C4-2B (cell line): ENCODE measurements at regions not wholly inside any gene's neighbourhood (a gene's known extent, or its start where the extent isn't known, plus 50 kb on each side); places are given as distances from the start of the nearest gene placed in this dataset.
"Not testable (repeated sequence)": the region's sequence is repeated elsewhere in the genome, so short reads cannot be mapped to it uniquely, and the experiment has no call there.

Experiments
- ZFX ChIP-seq: fragments of 450-650 bp; IDR thresholded peaks from 2 replicates; pipeline ENCODE4 v1.6.1; 2017
- TF ChIP-seq, protein P1 (sequence below): fragments of 450-650 bp; conservative IDR thresholded peaks from 2 replicates; pipeline ENCODE4 v1.5.1; 2017; ENCODE audit warnings: mild to moderate bottlenecking

GRCh38 chr15:26244782-26245181 is 381.7 kb upstream of the ATP10A start:
- TF ChIP-seq, protein P1, sequence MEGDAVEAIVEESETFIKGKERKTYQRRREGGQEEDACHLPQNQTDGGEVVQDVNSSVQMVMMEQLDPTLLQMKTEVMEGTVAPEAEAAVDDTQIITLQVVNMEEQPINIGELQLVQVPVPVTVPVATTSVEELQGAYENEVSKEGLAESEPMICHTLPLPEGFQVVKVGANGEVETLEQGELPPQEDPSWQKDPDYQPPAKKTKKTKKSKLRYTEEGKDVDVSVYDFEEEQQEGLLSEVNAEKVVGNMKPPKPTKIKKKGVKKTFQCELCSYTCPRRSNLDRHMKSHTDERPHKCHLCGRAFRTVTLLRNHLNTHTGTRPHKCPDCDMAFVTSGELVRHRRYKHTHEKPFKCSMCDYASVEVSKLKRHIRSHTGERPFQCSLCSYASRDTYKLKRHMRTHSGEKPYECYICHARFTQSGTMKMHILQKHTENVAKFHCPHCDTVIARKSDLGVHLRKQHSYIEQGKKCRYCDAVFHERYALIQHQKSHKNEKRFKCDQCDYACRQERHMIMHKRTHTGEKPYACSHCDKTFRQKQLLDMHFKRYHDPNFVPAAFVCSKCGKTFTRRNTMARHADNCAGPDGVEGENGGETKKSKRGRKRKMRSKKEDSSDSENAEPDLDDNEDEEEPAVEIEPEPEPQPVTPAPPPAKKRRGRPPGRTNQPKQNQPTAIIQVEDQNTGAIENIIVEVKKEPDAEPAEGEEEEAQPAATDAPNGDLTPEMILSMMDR, result not testable (repeated sequence)
- not testable (repeated sequence) for TF ChIP-seq ZFX
